ENCODE measurements at regions not wholly inside any gene's neighbourhood (a gene's known extent, or its start where the extent isn't known, plus 50 kb on each side); places are given as distances from the start of the nearest gene placed in this dataset.
A peak's percentile ranks its signal among the peaks of the same experiment; 100 is the strongest.

DNA sequence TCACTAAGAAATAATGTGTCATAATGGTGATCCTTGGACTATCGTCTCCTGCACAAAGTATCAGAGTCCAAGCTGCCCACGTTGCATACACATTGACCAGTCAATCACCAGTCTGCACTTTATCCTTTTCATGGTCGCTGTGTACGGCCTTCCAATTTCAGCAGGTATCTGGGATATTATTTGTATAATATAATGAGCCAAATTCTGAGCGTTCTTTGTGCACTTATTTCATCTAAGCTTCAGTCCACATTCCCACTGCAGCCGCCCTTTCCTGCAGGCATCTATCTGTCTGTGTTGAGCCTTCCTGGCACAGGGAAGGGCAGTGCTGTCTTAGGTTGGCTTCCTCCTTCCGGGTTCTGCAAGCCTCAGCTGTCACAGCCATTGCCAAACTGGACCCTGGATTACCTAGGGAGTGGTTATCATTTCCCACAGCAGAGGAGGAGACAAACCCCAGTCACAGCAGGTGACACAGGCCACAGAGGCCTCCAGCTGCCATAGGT, 174.3 kb downstream of the TTLL2 start:
- TF ChIP-seq, protein P1, sequence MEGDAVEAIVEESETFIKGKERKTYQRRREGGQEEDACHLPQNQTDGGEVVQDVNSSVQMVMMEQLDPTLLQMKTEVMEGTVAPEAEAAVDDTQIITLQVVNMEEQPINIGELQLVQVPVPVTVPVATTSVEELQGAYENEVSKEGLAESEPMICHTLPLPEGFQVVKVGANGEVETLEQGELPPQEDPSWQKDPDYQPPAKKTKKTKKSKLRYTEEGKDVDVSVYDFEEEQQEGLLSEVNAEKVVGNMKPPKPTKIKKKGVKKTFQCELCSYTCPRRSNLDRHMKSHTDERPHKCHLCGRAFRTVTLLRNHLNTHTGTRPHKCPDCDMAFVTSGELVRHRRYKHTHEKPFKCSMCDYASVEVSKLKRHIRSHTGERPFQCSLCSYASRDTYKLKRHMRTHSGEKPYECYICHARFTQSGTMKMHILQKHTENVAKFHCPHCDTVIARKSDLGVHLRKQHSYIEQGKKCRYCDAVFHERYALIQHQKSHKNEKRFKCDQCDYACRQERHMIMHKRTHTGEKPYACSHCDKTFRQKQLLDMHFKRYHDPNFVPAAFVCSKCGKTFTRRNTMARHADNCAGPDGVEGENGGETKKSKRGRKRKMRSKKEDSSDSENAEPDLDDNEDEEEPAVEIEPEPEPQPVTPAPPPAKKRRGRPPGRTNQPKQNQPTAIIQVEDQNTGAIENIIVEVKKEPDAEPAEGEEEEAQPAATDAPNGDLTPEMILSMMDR (IDR thresholded peaks at IDR 0.05): no peak
- Histone ChIP-seq H3K9me3 (no peaks in the 10 kb centered on the region), H3K36me3 (no peaks in the 10 kb centered on the region), H3K27me3 (no peaks in the 10 kb centered on the region), H3K9ac (ENCODE audit: low read depth in 2 of 2, low read length in 2 of 2) (peak overlapping the region in 1 of 2 donors; percentile 14), H3K4me3 (no peak overlapping the region), H3K4me1 (no peaks in the 10 kb centered on the region), H3K27ac (peak overlapping the region; percentile 61)
- peak; percentile 77 for DNase-seq
- intact Hi-C loops (cut with DNase I): no loop called here

DNA sequence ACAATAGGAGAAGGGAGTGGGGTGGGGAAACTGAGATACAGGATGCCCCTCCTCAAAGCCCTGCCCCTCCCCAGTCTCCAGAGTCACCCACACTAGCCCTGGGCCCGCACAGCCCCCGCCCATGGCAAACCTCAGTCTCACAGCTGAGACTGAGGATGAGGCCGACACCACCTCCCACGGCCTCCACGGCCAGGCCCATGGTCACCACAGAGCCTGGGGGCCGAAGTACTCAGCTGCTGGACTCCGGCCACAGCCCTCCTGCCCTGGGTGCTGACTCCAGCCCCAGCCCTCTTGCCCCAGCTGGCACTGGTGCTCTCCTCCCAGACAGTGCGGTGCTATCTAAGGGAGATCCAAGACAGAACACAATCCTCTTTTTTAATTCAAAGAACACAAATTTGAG, 176.1 kb downstream of the TTLL2 start:
- Histone ChIP-seq H3K9me3 (no peaks in the 10 kb centered on the region), H3K4me3 (no peak overlapping the region), H3K4me1 (no peaks in the 10 kb centered on the region), H3K36me3 (no peaks in the 10 kb centered on the region), H3K9ac (ENCODE audit: low read depth in 2 of 2, low read length in 2 of 2) (no peak overlapping the region), H3K27me3 (no peaks in the 10 kb centered on the region), H3K27ac (no peak overlapping the region)
- intact Hi-C loops (cut with DNase I): loop anchor here (5.0 kb wide), 1 partner anchor 396 kb away; no protein-coding TSS in a partner anchor
- DNase-seq: no peak
- TF ChIP-seq, protein P1 (IDR thresholded peaks at IDR 0.05): no peak

DNA sequence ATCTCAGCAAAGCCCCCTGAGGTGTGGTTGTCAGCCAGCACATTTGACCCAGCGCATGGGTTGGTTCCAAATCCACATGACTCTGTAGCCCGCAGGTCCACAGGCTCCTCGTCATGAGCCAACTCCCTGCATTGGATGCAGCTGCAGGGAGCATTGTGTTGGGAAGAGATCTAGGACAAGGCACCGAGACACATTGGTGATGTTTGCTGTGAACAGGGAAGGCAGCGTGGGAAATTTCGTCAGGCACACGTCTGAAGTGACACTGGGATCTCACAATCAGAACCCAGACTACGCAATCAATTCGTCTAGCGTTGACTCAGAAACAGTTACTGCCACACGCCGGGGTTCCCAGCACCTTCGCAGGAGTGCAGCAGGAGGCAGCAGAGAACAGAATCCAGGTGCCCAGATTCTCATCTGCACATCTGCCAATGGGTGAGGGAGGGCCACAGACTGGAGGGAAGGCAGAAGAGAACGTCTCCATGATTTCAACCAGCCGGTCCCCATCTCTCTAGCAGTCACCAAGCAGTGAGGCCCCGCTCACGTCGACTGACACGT, 177.0 kb downstream of the TTLL2 start:
- peak; percentile 55 for DNase-seq
- intact Hi-C loops (cut with DNase I): loop anchor here (5.0 kb wide), 1 partner anchor 395 kb away; no protein-coding TSS in a partner anchor
- TF ChIP-seq, protein P1 (IDR thresholded peaks at IDR 0.05): peak; percentile 49

DNA sequence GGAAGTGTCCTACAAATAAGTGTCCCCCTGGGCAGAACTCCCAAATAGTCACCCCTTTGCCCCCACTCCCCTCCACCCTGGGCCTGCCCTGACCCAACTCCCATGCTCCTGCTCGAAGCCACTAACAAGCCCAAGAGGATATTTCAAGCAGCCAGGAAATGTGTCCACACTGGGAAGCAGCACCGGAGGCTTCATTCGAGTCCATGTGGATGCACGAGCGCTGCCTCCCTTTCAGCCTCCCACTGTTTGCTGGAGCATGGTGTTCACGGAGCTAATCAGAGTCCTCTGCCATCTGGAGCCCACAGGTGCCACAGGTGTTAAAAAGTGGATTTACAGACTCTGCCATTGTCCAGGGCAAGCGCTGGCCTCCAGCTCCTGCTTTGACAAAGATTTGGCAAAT, 177.6 kb downstream of the TTLL2 start:
- Histone ChIP-seq H3K27me3 (no peaks in the 10 kb centered on the region), H3K4me1 (no peaks in the 10 kb centered on the region), H3K9ac (ENCODE audit: low read depth in 2 of 2, low read length in 2 of 2) (no peak overlapping the region), H3K27ac (no peak overlapping the region), H3K9me3 (no peaks in the 10 kb centered on the region), H3K4me3 (no peak overlapping the region), H3K36me3 (no peaks in the 10 kb centered on the region)
- no peak for DNase-seq
- intact Hi-C loops (cut with DNase I): loop anchor here (5.0 kb wide), 1 partner anchor 395 kb away; no protein-coding TSS in a partner anchor
- TF ChIP-seq, protein P1 (IDR thresholded peaks at IDR 0.05): no peak

More for the DNA sequence above, 177.0 kb downstream of the TTLL2 start:
- no peak overlapping the region for H3K9ac ChIP-seq (ENCODE audit: low read depth in 2 of 2, low read length in 2 of 2)
- H3K4me1 ChIP-seq: no peaks in the 10 kb centered on the region
- H3K27ac ChIP-seq: no peak overlapping the region
- no peaks in the 10 kb centered on the region for H3K36me3 ChIP-seq
- H3K4me3 ChIP-seq: no peak overlapping the region
- no peaks in the 10 kb centered on the region for H3K27me3 ChIP-seq
- no peaks in the 10 kb centered on the region for H3K9me3 ChIP-seq

DNA sequence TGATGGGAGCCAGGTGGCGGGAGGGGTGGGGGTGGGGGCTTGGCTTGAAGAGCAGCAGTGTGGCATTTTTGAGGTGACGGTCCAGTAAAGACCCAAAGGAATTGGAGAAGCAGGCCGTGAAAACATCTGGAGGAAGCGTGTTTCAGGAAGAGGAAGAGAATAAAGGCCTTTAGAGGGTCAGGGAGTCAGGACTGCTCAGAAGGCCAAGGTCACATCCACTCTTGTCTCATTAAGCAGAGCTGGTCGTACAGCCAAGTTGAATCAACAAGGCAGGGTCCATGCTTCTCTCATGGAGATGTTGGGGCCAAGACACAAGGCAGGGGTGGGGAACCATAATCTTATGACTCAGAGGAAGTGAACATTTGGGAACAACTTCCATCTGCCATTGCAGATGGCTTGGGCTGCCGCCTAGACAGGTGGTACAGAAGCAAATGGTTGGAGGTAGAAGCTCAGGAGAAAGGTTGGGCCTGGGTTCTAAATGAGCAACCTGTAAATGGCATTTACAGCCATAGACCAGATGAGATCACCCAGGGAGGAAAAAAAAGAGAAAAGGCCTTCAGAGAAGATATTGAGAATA, 179.6 kb downstream of the TTLL2 start:
- intact Hi-C loops (cut with DNase I): loop anchor here (5.0 kb wide), 1 partner anchor 393 kb away; no protein-coding TSS in a partner anchor
- DNase-seq: no peak
- TF ChIP-seq, protein P1 (IDR thresholded peaks at IDR 0.05): no peak
- no peaks in the 10 kb centered on the region for H3K27me3 ChIP-seq
- no peak overlapping the region for H3K9ac ChIP-seq (ENCODE audit: low read depth in 2 of 2, low read length in 2 of 2)
- no peaks in the 10 kb centered on the region for H3K4me1 ChIP-seq
- H3K9me3 ChIP-seq: no peaks in the 10 kb centered on the region
- no peak overlapping the region for H3K4me3 ChIP-seq
- H3K27ac ChIP-seq: no peak overlapping the region
- H3K36me3 ChIP-seq: no peaks in the 10 kb centered on the region

Data from colonic mucosa (tissue), 4 donors.